OCI-LY7 (cell line): ENCODE measurements at regions not wholly inside any gene's neighbourhood (a gene's known extent, or its start where the extent isn't known, plus 50 kb on each side); places are given as distances from the start of the nearest gene placed in this dataset.

ENCODE experiments used
- BruUV-seq: library from RNA; stranded (reverse); fragments of 400-500 nt; replicated peaks from 2 replicates; lab custom pipeline; 2021; lab: Mats Ljungman, UMichigan
- CTCF ChIA-PET: fragments of 300-600 bp; sonication (Branson Sonifier 250); formaldehyde crosslinking; loops from one replicate; lab custom pipeline; 2022; ENCODE audit warnings: antibody characterized with exemption; ENCODE audit not compliant: unreplicated experiment; lab: Charles Lee
- POLR2A ChIA-PET: fragments of 300-600 bp; sonication (Branson Sonifier 250); formaldehyde crosslinking; loops from one replicate; lab custom pipeline; 2022; ENCODE audit warnings: antibody characterized with exemption; lab: Charles Lee
- DNase-seq: peaks from one replicate; pipeline ENCODE4 v3.0.0-alpha.2; 2015; ENCODE audit warnings: low spot score
- H2AFZ ChIP-seq: fragments of 200-600 bp; sonication (generic), shearing (Covaris generic); 2 replicates; pipeline ENCODE4 v1.6.1; 2014; ENCODE audit warnings: mild to moderate bottlenecking, antibody characterized with exemption, low read length, moderate library complexity
- H3K27ac ChIP-seq: fragments of 200-600 bp; sonication (generic); 2 replicates; pipeline ENCODE4 v1.5.1; 2014; ENCODE audit warnings: mixed run types, low read depth, mild to moderate bottlenecking, moderate library complexity, low read length, inconsistent platforms; ENCODE audit not compliant: poor library complexity, severe bottlenecking
- H3K36me3 ChIP-seq: fragments of 200-600 bp; sonication (generic); 2 replicates; pipeline ENCODE4 v1.6.1; 2014; ENCODE audit warnings: mild to moderate bottlenecking, antibody characterized with exemption, low read length, moderate library complexity, mixed read lengths; ENCODE audit not compliant: insufficient read depth
- H3K4me1 ChIP-seq: fragments of 200-600 bp; sonication (generic); 2 replicates; pipeline ENCODE4 v1.5.1; 2014; ENCODE audit warnings: mild to moderate bottlenecking, low read length; ENCODE audit not compliant: insufficient read depth, poor library complexity, severe bottlenecking
- H3K4me2 ChIP-seq: fragments of 200-600 bp; sonication (generic); 2 replicates; pipeline ENCODE4 v1.6.1; 2014; ENCODE audit warnings: mild to moderate bottlenecking, low read length
- H3K4me3 ChIP-seq: fragments of 200-600 bp; sonication (generic); 2 replicates; pipeline ENCODE4 v1.5.1; 2014; ENCODE audit warnings: mild to moderate bottlenecking, low read depth, low read length; ENCODE audit not compliant: poor library complexity, severe bottlenecking
- H3K79me2 ChIP-seq: fragments of 200-600 bp; sonication (generic); 2 replicates; pipeline ENCODE4 v1.6.1; 2016; ENCODE audit warnings: low read depth, mild to moderate bottlenecking, low read length, moderate library complexity, mixed read lengths; ENCODE audit not compliant: insufficient read depth
- H3K9me2 ChIP-seq: fragments of 200-600 bp; sonication (generic); 2 replicates; pipeline ENCODE4 v1.6.1; 2016; ENCODE audit warnings: mild to moderate bottlenecking, low read length, mixed read lengths; ENCODE audit not compliant: insufficient read depth
- H3K9me3 ChIP-seq: fragments of 200-600 bp; sonication (generic); 2 replicates; pipeline ENCODE4 v1.6.1; 2014; ENCODE audit warnings: mild to moderate bottlenecking, mixed run types, low read length, mixed read lengths
- H4K20me1 ChIP-seq: fragments of 200-600 bp; sonication (generic); 2 replicates; pipeline ENCODE4 v1.6.1; 2014; ENCODE audit warnings: mild to moderate bottlenecking, antibody characterized with exemption, low read length, moderate library complexity, mixed read lengths; ENCODE audit not compliant: insufficient read depth
- EZH2phosphoT487 ChIP-seq: fragments of 200-600 bp; sonication (generic); IDR thresholded peaks from 2 replicates; pipeline ENCODE4 v1.6.1; 2018; ENCODE audit warnings: low read depth, borderline replicate concordance, mild to moderate bottlenecking, mixed run types, antibody characterized with exemption, low read length, moderate library complexity, mixed read lengths
- intact Hi-C: fragments of 100-400 bp; cut with micrococcal nuclease; formaldehyde crosslinking; loops from one replicate; pipeline ENCODE4 v1.10.0; 2022; ENCODE audit not compliant: unreplicated experiment
- TF ChIP-seq, protein P1 (sequence below): fragments of 200-600 bp; sonication (generic); conservative IDR thresholded peaks from 2 replicates; pipeline ENCODE4 v1.5.1; 2014; ENCODE audit warnings: mild to moderate bottlenecking, antibody characterized with exemption, low read length, moderate library complexity, mixed read lengths

DNA sequence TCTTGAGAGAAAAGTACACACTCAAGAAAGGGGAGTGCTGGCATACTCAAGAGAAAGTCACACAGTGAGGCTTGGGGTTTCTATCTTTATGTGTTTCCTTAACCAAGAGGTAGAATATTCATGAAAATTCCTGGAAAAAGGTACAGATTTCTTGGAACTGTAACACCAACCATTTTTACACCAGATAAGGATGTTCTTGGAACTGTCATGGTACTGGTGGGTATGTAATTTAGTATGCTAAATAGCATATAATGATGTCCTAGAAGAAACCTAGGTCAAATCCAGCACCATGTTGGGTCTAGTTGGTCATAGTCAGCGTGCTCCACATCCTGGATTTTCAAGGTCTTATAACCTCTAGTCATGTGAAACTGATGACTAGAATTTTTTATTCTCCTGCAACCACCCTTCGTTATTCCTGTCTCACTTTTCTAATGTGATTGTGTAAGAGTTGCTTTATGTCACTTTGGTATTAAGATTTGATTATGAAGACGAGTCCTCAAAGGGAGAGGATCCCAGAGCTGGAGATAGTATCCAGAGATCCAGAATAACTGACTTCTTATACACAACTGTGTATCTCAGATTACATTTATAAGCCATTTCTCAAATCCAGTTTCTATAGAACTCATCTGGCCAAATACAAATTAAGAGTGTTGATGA, 510.1 kb downstream of the TMTC2 start:
- intact Hi-C loops: no loop called here

DNA sequence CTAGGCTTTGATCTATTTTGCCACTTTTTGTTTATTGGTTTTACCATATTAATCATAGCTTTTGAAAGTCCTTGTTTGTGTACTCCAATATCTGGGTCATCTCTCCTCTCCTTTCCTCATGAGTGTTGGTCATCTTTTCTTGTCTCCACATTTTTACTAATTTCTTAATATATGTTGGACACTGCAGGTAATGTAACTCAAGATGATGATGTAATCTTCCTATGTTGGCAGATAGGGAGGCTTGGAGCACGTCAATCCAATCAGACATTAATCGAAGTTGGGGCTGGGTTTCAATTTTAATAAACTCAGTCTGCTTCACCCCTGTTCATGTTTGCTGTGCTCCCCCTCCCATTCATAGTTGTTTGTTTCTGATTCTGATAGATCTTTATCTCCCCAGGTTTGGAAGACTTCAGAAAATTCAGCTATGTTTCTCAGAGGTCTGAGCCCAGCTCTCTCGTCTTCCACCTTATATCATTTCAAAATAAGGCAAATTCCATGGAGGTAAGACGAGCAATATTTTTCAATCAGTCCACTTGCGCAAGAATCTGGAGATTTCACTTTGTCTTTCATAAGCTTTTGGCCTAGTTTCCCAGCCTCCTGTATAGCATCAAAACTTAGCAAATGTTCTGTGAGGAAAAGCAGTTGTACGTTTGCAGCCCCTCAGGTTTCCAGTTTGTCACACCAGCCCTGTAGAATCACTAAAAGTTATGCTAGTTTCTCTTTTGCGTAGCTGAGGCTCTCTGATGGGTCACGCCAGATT, 504.1 kb downstream of the TMTC2 start:
- TF ChIP-seq EZH2phosphoT487: no peak
- TF ChIP-seq, protein P1, sequence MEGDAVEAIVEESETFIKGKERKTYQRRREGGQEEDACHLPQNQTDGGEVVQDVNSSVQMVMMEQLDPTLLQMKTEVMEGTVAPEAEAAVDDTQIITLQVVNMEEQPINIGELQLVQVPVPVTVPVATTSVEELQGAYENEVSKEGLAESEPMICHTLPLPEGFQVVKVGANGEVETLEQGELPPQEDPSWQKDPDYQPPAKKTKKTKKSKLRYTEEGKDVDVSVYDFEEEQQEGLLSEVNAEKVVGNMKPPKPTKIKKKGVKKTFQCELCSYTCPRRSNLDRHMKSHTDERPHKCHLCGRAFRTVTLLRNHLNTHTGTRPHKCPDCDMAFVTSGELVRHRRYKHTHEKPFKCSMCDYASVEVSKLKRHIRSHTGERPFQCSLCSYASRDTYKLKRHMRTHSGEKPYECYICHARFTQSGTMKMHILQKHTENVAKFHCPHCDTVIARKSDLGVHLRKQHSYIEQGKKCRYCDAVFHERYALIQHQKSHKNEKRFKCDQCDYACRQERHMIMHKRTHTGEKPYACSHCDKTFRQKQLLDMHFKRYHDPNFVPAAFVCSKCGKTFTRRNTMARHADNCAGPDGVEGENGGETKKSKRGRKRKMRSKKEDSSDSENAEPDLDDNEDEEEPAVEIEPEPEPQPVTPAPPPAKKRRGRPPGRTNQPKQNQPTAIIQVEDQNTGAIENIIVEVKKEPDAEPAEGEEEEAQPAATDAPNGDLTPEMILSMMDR: no peak
- Histone ChIP-seq H3K4me3 (no peak overlapping the region), H2AFZ (no peak overlapping the region), H3K4me2 (no peak overlapping the region), H4K20me1 (no peaks in the 10 kb centered on the region), H3K79me2 (no peaks in the 10 kb centered on the region), H3K27ac (no peak overlapping the region), H3K9me2 (no peaks in the 10 kb centered on the region), H3K9me3 (no peaks in the 10 kb centered on the region), H3K36me3 (no peaks in the 10 kb centered on the region), H3K4me1 (no peaks in the 10 kb centered on the region)
- ChIA-PET POLR2A (no interaction called here), CTCF (no interaction called here)
- DNase-seq: no peak
- no TSS peak for BruUV-seq
- intact Hi-C loops: no loop called here

More for the DNA sequence above, 510.1 kb downstream of the TMTC2 start:
- no peak overlapping the region for H3K27ac ChIP-seq
- H3K9me3 ChIP-seq: no peaks in the 10 kb centered on the region
- ChIA-PET CTCF (no interaction called here), POLR2A (no interaction called here)
- no peak overlapping the region for H2AFZ ChIP-seq
- DNase-seq: no peak
- TF ChIP-seq, protein P1: no peak
- no peak for TF ChIP-seq EZH2phosphoT487
- no peak overlapping the region for H3K4me3 ChIP-seq
- H3K79me2 ChIP-seq: no peaks in the 10 kb centered on the region
- no peaks in the 10 kb centered on the region for H3K36me3 ChIP-seq
- H3K4me2 ChIP-seq: no peak overlapping the region
- H3K9me2 ChIP-seq: no peaks in the 10 kb centered on the region
- no peaks in the 10 kb centered on the region for H4K20me1 ChIP-seq
- BruUV-seq: no TSS peak
- H3K4me1 ChIP-seq: no peaks in the 10 kb centered on the region

DNA sequence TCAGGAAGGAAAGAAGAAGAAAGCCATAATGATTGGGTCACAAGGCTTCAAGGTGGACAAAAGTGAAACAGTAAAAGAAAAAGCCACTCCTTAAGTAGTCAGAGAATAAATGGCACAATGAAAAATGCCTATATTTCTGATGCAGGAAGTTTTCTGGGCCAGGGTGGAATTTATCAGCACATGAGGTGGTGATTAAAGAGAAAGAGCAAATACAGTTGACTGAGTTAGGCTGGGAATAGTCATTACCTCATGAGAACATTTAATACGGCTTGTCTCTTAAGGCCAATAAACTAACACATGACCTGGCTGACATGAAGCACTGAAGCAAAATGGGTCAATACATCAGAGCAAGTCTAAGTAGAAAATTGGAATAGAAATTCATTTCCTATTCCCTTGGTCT, 499.7 kb downstream of the TMTC2 start:
- no peaks in the 10 kb centered on the region for H3K79me2 ChIP-seq
- H3K4me2 ChIP-seq: no peak overlapping the region
- POLR2A ChIA-PET: no interaction called here
- H3K4me3 ChIP-seq: no peak overlapping the region
- no peak overlapping the region for H3K27ac ChIP-seq
- TF ChIP-seq EZH2phosphoT487: no peak
- TF ChIP-seq, protein P1: no peak
- no peak overlapping the region for H2AFZ ChIP-seq
- CTCF ChIA-PET: no interaction called here
- intact Hi-C loops: no loop called here
- H3K9me2 ChIP-seq: no peaks in the 10 kb centered on the region
- no TSS peak for BruUV-seq
- no peaks in the 10 kb centered on the region for H3K4me1 ChIP-seq
- H4K20me1 ChIP-seq: no peaks in the 10 kb centered on the region
- H3K36me3 ChIP-seq: no peaks in the 10 kb centered on the region
- no peaks in the 10 kb centered on the region for H3K9me3 ChIP-seq
- no peak for DNase-seq
